ENCODE measurements at regions not wholly inside any gene's neighbourhood (a gene's known extent, or its start where the extent isn't known, plus 50 kb on each side); places are given as distances from the start of the nearest gene placed in this dataset.

- TF ChIP-seq POLR2A (IDR thresholded peaks at IDR 0.05) (no peak), CTCF (IDR thresholded peaks at IDR 0.05) (no peak)
Observed at GRCh38 chr17:54835015-54835414, 65.6 kb upstream of the TOM1L1 start.
